Esophagus muscularis mucosa (tissue), 3 donors: ENCODE measurements at regions not wholly inside any gene's neighbourhood (a gene's known extent, or its start where the extent isn't known, plus 50 kb on each side); places are given as distances from the start of the nearest gene placed in this dataset.

Source experiments
- CTCF ChIP-seq, 3 experiments: fragments of 200-600 bp in 2 of 3; fragments of 450-650 bp in 1 of 3; sonication (generic) in 2 of 3; IDR thresholded peaks; one replicate each; pipeline ENCODE4 v1.5.1; 2017 to 2019; ENCODE audit warnings: antibody characterized with exemption in 3 of 3, mild to moderate bottlenecking in 2 of 3, moderate library complexity in 1 of 3
- POLR2A ChIP-seq: fragments of 450-650 bp; IDR thresholded peaks from one replicate; pipeline ENCODE4 v1.6.1; 2017; ENCODE audit warnings: antibody characterized with exemption, moderate library complexity, mild to moderate bottlenecking, low read depth

DNA sequence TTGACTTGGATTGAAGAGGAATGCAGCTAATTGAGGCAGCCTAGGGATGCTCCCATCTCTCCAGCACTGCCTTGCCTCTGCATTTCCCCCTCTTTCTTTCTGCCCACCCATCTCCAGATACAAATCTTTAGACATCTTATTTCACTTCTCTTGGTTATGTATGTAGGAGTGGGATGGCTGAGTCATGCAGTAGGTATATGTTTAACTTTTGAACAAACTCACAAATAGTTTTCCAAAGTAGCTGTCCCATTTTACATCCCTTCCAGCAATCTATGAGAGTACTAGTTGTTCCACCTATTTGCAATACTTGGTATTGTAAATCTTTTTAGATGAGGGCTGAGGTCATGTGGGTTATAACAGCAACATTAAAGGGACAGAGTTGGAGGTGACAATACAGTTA, 329.9 kb downstream of the DYSF start:
- TF ChIP-seq CTCF (IDR thresholded peaks at IDR 0.05) (no peak), POLR2A (no peak)
